ENCODE measurements at regions not wholly inside any gene's neighbourhood (a gene's known extent, or its start where the extent isn't known, plus 50 kb on each side); places are given as distances from the start of the nearest gene placed in this dataset.

DNA sequence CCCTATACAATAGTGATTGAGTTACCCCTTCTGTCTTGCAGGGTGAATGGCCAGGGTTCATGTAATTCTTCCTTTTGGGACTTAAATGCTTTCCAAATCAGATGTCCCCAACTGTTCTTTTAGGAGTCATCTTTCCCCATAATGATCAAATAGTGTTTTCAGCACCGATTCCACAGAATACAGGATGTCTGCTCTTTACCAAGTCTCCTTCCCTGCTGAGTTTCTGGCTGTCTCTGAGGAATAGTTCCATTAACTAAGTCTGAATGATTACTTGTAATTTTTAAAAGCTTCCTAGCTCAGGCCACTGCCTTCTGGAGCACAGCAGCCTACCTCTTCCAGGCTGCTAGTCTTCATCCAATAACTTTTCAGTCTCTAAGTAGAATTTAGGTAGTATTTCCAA is 630.7 kb upstream of the ZNF608 start:
- DNase-seq (ENCODE audit: low read depth in 2 of 2): no peak

DNA sequence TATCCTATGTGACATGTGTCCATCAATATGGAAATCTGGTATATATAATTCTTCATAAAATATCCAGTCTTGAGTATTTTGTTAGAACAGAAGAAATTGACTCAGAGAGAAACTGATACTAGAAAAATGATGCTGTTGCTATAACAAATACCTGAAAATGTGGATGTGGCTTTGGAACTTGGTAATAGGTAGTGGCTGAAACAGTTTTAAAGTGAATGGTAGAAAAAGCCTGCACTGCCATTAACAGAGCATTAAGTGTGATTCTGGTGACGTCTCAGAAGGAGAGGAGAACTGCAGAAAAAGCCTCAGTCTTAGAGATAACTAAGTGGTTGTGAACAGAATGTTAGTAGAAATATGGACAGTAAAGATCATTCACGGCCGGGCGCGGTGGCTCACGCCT is 634.9 kb upstream of the ZNF608 start:
- DNase-seq (ENCODE audit: low read depth in 2 of 2): no peak

DNA sequence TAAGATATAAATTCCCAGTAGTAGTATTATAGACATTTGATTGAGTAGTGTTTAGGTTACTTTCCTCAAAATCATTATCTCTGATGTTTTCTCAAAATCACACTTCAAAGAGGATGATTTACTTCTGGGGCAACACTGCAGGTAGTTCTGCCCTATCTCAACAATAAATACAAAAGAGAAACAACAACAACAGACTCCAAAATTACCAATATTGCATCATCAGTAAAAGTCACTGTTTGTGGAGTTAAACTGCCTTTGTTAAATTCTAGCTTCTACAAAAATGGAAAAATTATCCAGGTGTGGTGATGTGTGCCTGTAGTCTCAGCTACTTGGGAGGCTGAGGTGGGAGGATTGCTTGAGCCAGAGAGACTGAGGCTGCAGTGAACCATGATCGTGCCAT is 637.6 kb upstream of the ZNF608 start:
- DNase-seq (ENCODE audit: low read depth in 2 of 2): no peak

DNA sequence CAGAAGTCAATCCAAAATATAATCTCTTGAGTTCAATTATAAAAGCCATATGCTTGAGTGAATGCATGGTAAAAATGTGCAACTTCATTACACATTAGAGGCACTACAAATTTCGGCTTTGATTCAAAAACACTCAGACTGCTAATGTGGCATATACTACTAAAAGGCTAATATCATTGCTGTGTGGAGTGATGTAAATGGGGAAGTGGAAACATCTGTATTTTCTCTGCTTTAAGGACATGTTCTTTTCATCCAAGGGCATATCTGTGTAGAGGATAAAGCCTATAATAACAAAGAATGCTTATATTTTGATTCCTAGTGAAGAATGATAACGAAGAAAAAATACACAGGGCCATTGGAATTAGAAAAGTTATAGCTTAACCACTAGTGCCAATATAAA is 643.9 kb upstream of the ZNF608 start:
- DNase-seq (ENCODE audit: low read depth in 2 of 2): no peak

DNA sequence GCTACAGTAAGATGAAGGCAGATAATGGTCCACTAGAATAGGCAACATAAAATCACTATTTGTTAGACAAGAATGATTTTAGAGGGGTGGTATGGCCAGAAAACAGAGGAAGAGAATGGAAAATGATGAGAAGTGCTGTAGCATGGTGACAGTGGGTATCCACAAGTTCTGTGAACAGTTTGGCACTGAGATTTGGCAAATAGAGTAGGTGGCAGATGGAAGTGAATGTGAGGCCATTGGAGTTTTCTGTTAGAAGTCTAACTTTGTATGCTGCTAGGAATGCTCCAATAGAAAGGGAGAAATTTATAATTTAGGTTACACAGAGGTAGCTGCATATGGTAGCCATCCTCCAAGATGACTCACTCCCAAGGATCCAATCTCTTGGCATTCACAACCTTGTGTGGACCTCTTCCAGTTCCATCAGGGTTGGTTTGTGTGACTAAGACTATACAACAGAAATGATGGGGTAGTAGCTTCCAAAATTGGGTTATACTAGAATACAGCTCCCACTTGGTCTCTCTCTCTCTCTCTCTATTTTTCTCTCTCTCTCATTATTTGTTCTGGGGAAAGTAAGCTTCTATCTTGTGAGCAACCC is 646.9 kb upstream of the ZNF608 start:
- no peak for DNase-seq (ENCODE audit: low read depth in 2 of 2)

DNA sequence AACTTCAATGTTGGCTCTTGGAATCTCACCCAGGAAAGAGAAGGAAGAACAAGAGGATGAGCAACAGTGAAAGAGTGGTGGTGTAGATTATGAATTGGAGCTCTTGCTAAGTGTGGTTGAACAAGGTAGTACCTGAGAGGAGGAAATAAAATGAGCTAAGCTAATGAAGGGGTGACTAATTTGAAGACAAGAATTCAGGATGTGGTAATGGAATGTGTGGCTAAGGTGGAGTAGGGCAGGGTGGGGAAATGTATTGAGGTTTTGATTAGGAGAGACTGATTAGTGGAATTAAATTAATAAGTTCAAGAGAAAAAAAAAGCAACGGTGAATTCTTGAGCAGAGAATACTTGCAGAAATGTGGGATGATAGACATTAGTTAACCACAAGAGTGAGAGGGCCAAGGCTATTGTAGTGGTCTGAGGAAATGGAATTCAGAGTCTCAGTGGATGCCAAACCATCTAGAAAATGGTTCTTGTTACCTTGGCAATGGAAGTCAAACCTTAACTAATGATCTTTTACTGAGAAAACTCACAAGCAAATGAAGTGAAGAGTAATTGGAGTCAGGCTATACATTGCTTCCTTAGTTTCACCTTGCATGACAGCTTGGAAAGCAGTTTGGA is 648.3 kb upstream of the ZNF608 start:
- DNase-seq (ENCODE audit: low read depth in 2 of 2): no peak

DNA sequence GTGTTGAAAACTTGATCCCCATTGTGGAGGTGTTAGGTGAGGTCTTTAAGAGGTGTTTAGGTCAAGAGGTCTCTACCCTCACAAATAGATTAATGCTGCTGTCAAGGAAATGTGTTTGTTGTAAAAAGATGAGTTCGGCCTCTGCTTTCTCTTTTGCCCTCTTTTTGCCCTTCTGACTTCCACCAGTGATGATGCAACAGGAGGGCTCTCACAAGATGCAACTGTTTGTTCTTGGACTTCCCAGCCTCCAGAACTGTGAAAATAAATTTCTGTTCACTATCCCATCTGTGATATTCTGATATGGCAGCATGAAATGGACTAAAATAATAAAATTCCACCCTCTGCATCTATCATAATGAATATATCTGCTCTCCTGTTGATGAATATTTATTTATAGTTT is 650.0 kb upstream of the ZNF608 start:
- DNase-seq (ENCODE audit: low read depth in 2 of 2): no peak

DNA sequence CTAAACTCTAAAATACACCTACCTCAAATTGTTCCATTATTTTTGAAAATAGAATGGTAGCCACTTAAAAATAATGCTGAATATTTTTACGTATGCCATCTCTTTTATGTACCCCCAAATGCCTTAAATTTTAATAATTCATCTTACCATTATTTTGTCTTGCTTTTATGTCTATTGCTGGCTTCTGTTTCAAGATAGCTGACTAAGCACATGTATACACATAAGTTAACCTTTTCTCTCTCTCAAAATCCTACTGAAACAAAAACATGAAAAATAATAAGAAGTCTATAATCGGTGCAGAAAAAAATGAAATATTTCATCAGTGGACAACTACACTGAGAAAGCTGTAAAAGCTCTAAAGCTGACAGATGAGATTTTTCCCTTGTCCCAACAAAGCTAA is 652.0 kb upstream of the ZNF608 start:
- DNase-seq (ENCODE audit: low read depth in 2 of 2): no peak

DNA sequence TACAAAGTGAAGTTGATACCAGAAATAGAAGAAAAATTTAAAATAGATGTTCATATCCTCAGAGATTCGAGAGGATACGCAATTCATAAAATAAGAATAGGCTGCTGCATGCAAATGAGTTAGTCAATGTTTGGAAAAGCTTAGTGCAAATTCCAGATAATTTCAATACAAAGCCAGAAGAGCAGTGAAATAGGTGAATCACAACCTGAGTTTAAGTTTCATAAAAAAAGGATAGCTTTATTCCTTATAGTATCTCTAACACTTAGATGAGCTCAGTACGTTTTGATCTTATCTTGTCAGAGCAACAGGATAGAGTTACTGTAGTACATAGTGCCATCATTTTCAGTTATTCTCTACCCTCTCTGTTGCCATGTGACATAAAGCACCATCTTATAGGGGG is 653.4 kb upstream of the ZNF608 start:
- no peak for DNase-seq (ENCODE audit: low read depth in 2 of 2)

DNA sequence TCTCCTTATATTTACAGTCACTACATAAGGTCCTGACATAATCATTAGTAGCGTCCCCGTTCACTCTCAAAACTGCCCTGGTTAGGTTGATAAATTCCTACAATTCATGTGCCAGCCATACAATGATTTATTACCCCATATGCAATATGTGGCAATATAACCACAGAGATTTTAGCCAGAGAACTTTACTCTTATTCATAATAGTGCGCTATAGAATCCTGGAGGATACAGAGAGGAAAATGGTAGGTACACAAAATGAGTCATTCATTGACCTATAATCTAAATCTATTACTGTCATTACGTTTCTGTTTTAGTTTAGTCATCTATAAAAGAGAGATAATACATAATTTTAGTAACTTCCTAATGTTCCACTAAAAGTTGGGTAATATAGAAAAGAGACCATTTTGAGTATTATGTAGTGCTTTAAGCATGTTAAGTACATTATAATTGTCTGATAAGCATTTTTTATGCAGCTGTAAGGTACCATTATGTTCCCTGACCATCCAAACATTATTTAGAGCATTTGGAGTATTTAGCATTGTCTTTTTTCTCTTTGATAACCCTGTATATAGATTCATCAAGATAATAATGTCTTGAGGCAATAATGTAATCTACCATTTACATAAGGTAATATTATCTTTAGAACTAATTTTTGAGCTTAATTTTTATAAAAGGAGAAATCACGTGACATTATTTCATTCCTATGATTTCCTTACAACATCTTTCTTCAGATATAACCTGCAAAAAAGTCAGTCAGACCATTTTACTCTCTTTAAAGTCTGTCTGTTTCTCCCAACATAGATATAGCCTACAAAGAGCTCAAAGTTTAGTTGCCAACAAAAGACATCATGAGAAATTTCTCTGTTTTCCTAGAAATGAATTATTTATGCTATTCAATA is 655.5 kb upstream of the ZNF608 start:
- no peak for DNase-seq (ENCODE audit: low read depth in 2 of 2)

DNA sequence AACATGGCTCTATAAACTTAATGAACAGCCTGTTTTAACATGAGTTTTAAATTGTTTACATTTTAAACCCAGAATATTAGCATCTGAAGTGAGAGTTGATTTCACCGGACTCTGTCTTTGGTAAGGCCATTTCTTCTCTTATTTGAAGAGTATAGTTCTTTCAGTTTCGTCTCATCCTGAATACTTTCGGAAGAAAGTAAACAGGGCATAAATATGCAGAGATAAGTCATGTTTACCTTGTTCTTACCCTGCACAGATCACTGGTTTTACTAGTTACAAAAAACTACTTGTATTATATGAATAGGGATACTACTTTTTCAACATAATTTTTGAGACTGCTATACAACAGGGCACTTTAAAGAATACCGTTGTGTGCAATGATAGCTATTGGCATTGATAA is 656.3 kb upstream of the ZNF608 start:
- DNase-seq (ENCODE audit: low read depth in 2 of 2): no peak

DNA sequence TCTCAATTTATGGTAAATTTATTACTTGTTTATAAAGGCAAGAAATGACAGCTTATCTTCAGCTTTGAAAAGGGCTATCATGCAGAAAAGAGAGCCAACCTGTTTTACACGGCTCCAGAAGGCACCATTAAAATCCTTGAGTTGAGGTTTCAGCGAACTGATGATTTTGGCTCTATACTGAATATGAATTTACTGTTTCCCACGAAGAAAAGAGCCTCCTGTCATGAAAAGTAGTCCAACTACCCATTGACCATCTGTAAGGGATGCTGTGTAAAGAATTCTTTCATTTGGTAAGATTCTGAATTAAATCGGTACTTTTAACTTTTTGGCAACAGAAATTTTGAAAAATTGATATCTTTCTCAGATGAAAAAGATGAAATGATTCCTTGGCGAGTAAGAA is 657.6 kb upstream of the ZNF608 start:
- DNase-seq (ENCODE audit: low read depth in 2 of 2): no peak

DNA sequence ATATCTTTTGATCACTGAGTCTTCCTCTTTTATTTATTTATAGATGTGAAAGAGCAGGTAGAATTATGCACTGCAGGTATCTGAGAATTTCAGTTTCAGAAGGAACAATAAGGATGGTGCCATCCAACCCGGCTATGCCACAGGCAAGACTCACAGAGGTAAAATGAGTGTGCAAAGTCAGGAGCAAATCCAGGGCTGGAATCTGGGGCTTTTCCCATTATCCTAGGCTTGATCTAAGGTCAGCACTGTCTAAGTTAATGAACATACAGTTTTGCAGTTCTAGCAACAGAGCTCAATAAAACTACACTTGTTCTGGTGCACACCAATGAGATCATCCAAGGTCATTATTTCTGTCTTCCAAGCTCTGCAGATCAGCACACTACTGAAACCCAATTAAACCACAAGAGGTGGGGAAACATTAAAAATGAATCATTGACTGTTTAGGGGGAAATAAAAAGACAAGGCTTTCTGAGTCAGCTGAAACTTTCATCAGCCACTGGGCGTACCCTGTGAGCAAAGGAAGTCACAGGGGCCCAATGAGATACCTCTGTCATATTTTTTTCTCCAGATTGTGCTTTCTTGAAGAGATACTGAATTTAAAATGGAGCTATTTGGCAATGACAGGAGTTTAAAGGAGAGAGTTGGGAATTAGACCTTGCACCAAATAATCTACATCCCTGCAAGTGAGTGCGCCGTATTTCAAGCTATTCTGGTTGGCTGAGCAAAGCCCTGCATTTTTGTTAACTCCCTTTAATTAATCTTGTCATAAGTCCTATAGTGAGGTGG is 662.2 kb upstream of the ZNF608 start:
- no peak for DNase-seq (ENCODE audit: low read depth in 2 of 2)

DNA sequence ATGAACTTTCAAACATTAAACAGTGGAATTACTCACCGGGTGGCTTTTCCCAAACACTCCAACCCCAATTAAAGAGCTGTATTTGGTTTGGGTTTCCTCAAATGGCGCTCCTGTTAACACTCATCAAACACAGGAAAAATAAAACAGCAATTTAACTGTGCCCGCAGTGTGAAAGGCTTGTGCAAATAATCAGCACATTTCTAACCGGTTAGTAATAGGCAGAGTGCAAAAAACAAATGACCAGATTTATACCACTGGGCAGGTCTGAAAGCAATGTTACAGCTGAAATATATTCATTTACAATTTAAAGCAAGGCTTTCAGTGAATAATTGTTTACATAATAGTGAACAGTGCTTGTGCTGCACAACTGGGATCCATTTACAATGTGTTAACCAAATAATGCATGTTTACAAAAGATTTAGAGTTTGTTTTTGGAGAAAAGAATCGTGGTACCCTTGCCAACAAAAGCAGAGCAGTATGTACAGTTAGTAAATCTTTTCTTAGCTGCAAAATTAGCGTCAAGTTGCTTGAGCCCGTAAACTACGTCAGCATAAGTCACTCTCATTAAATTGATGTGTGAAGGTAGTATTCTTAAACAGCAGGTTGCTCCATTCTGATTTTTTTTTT is 662.9 kb upstream of the ZNF608 start:
- DNase-seq (ENCODE audit: low read depth in 2 of 2): no peak

DNA sequence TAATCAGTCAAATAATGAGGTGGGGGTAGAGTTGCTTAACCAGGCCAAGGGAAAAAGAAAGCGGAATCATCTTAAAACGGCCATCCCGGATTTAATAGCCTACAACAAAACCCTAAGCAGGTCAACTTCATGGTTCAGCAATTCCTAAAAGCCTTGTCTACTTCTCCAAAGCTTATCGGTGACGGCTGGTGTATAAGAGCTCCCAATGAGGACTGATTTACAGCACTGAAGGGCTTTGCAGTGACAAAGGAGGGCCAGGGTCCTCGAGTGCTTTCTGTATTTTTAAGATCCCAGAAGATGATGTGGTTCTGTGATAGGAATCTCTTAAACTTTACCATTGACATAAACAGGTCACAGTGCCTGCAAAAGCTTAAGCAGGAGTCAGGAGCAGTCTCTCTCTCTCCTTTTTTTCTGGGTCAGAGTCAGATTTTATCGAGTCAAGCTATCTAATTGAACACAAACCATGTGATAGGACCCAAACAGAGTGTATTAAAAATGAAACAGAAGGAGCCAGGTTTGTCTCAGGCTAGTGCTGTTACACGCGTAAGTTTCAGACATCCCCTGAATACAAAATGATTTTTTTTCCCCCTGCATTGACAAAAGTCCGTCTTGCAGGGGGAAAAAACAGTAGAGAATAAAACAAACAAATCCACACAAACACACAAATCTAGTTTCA is 663.6 kb upstream of the ZNF608 start:
- no peak for DNase-seq (ENCODE audit: low read depth in 2 of 2)

DNA sequence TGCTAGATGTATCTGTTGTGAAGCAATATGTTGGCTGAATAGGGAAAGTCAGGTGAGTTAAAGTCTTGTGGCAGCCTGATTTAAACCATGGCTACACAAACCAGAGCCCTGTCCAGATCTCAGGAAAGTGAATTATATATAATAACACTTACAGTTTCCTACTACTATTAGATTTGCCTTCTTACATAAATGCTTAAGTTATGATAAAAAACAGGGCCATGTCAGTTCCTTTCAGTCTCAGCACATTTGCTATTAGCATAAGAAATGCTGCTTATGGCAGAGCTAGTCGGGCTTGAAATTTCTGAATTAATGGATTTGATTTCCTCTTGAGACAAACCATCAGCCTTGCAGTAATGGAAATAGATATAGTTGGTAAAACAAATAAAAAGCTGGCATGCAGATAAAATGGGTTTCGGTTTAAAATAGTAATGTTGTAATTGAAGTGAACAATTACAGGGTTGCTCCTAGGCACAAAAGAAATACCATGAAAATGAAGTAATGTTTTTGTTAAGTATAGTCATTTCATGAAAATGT is 664.2 kb upstream of the ZNF608 start:
- DNase-seq (ENCODE audit: low read depth in 2 of 2): no peak

DNA sequence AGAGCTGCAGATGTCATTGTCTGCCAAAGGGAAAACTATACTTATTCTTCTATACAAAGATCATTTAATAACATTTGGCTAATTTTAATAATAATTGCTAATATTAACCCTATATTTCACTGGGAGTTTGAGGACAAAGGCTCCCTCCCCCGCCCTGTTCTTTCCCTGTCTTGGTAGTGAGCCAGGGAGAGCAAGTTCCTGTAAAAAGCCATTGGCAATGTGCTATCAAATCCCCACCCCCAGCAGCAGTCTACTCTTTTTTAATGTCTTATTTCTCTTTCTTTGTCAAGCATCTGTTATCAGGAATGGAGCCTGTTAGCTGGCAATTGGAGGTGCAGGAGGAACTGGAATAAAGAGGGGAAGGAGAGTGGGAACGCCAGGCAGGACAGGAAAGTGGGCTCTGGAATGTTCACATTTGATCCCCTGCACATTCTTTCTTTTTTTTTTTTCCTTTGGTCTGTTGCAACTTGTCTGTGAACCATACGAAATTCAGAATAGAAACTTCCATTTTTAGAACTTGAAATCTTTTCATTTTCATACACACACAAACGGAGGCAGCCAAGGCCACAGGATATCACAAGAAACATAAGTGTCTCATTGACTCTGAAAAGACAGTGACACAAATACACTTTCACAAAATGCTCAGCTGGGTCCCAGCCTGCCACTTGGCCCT is 664.8 kb upstream of the ZNF608 start:
- DNase-seq (ENCODE audit: low read depth in 2 of 2): no peak

DNA sequence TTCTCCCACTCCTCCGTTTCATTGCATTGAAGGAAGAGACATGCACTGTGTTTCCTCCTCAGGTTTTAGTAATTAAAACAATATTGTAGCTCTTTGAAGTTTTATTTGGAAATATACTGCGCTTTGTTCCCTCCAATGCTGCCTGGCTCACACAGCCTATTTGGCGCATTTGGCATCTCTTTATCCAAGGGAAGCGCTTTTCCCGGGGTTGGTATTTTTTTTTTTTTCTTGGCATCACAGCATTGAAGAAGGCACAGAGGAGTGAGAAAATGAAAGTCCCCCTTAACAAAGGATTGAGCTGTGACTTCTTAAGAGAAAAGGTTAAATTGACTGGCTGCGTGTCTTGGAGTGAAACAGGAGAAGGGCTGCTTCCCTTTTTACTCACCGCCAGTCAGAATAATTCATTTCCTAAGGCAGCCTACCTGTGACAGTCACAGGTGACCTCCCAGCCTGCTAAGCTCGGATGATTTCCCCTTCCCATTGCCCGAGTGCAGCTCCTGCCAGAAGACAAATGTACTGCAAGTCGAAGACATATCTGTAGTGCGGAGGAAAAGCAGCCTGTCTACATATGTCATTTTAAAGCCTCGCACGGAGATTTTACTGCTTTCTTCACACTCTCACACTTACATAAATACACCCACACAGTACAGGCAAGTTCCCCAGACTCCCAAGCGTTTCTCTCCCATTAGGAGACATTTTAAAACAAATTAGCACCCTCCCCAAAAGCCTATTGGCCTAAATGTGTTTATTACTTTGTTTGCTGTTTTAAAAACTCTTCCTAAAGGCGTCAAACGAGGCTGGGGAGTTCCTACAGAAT is 665.5 kb upstream of the ZNF608 start:
- DNase-seq (ENCODE audit: low read depth in 2 of 2): no peak
